ENCODE measurements at regions not wholly inside any gene's neighbourhood (a gene's known extent, or its start where the extent isn't known, plus 50 kb on each side); places are given as distances from the start of the nearest gene placed in this dataset.
A peak's percentile ranks its signal among the peaks of the same experiment; 100 is the strongest.

GRCh38 chr11:27195837-27196202 is 155.2 kb downstream of the BBOX1 start:
- DNase-seq (ENCODE audit: low read depth in 4 of 4, low spot score in 3 of 4) = no peak

- DNase-seq (ENCODE audit: low read depth in 4 of 4, low spot score in 3 of 4) = no peak
Measured at GRCh38 chr11:27194976-27195375, 154.4 kb downstream of the BBOX1 start.

GRCh38 chr11:27193434-27194225 is 153.0 kb downstream of the BBOX1 start:
- DNase-seq (ENCODE audit: low read depth in 4 of 4, low spot score in 3 of 4) = no peak

- DNase-seq (ENCODE audit: low read depth in 4 of 4, low spot score in 3 of 4) = no peak
Measured at GRCh38 chr11:27192184-27192583, 151.6 kb downstream of the BBOX1 start.

- no peak for DNase-seq (ENCODE audit: low read depth in 4 of 4, low spot score in 3 of 4)
Measured at GRCh38 chr11:27191639-27192038, 151.0 kb downstream of the BBOX1 start.

- DNase-seq (ENCODE audit: low read depth in 4 of 4, low spot score in 3 of 4) = no peak
Measured at GRCh38 chr11:27188696-27189095, 148.1 kb downstream of the BBOX1 start.

GRCh38 chr11:27187848-27188621 is 147.4 kb downstream of the BBOX1 start:
- DNase-seq (ENCODE audit: low read depth in 4 of 4, low spot score in 3 of 4) = no peak

GRCh38 chr11:27187075-27187847 is 146.6 kb downstream of the BBOX1 start:
- DNase-seq (ENCODE audit: low read depth in 4 of 4, low spot score in 3 of 4) = no peak

- DNase-seq (ENCODE audit: low read depth in 4 of 4, low spot score in 3 of 4) = no peak
Measured at GRCh38 chr11:27186580-27186979, 146.0 kb downstream of the BBOX1 start.

- no peak for DNase-seq (ENCODE audit: low read depth in 4 of 4, low spot score in 3 of 4)
Measured at GRCh38 chr11:27184458-27185312, 144.1 kb downstream of the BBOX1 start.

GRCh38 chr11:27183672-27184457 is 143.2 kb downstream of the BBOX1 start:
- peak in 2 of 4 donors; percentile 54 to 58 for DNase-seq (ENCODE audit: low read depth in 4 of 4, low spot score in 3 of 4)

GRCh38 chr11:27179334-27179733 is 138.7 kb downstream of the BBOX1 start:
- no peak for DNase-seq (ENCODE audit: low read depth in 4 of 4, low spot score in 3 of 4)

- DNase-seq (ENCODE audit: low read depth in 4 of 4, low spot score in 3 of 4) = no peak
Measured at GRCh38 chr11:27178859-27179258, 138.2 kb downstream of the BBOX1 start.

Measured in right renal pelvis (tissue), 4 donors.